HG02623 (cell line): ENCODE measurements at regions not wholly inside any gene's neighbourhood (a gene's known extent, or its start where the extent isn't known, plus 50 kb on each side); places are given as distances from the start of the nearest gene placed in this dataset.

ENCODE experiments used
- ATAC-seq: cut with Tn5 transposase; IDR thresholded peaks from one replicate; pipeline ENCODE4 v1.9.1; 2021; ENCODE audit warnings: moderate library complexity; ENCODE audit not compliant: unreplicated experiment

GRCh38 chr4:45795135-45795534 lies 328.7 kb downstream of the GABRG1 start:
- no peak for ATAC-seq

DNA sequence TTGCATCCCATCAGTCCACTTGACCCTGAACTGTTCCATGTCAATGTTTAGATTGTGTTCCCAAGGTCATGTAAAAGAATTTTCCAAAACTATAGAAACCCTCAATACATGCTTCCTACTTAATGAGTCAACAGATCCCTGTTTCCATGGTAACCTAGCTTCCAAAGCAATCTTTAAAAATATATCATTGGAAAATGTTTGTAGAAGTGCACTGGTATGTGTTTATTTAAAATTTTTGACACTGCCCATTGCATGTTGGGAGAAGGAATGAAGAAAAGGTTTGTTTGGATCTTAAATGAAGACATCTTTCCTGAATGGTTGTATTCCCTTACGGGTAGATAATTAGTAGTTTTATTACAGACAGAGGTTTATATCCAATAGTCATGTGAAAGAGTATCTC lies 345.3 kb downstream of the GABRG1 start:
- no peak for ATAC-seq

DNA sequence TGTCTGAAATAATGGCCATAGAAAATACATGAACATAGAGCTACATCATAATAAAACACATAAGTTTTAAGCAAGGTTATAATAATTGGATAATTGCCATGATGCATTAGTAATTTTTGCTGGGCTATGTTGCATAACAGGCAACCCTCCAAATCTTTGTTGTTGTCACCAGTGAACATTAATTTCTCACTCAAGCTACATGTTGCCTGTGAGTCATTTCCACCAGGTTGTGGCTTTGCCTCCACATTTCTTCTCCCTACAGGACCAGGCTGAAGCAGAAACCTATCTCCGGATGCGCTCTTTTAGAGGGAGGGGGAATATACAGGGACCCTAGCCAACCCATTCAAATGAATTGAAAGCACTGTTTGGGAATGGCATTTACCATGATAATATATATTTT lies 347.7 kb downstream of the GABRG1 start:
- ATAC-seq = no peak

DNA sequence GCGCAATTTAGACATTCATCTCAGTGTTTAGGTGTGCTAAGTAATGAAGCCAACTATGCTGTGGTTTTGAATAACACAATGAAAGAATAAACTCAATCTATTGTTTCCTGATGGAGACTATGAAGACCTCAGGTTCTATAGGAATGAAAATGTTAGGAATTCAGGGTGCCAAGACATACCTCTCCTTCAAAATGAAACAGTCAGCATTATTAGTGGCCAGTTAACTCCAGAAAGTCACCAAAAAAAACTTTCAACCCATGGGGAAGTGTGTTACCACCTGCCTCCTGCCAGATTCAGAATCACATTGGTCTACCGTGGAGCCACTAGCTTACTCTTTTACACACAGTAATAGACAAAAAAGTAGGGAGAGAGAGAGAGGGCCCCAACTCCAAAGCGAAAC lies 352.9 kb downstream of the GABRG1 start:
- ATAC-seq = no peak

GRCh38 chr4:45765521-45765920 lies 358.3 kb downstream of the GABRG1 start:
- ATAC-seq = no peak

- ATAC-seq = no peak
Observed at GRCh38 chr4:45751877-45752530, 371.9 kb downstream of the GABRG1 start.

- ATAC-seq = no peak
Observed at GRCh38 chr4:45750721-45751120, 373.1 kb downstream of the GABRG1 start.

DNA sequence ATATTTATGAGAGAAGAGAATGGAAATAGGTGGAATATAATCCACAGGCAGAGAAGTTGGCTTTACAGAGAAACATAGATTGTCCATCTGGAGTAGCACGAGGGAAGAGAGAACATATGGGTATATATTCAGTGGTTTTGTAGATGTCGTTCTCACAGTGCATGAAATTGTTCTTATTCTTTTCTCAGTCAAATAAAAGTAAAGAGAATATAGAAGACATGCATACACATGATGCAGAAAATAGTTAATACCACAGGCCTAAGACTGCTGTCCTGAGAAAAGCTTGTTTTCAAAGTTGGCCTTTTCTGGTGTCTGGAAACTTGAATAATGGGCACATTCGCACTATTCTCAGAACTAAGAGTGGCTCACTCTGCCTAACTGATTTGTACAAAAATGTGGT lies 378.1 kb downstream of the GABRG1 start:
- ATAC-seq = no peak

DNA sequence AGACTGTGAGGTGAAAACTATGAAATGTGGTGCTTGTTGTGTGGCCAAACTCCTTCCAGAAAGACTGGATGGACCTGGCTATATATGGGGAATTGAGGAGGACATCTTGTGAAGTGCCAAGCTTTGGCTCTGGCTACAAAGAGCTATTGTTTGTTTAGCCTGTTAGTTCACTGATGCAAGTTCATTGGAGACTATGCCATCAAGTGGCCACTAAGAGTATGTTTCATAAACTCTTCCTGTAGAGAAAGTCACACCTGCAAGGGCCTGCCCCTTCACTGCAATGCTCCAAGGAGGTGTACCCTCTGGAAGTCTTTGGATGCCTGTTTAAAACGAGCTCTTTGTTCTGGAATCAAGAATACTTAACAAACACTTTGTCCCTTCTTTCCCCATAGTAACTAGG lies 382.0 kb downstream of the GABRG1 start:
- no peak for ATAC-seq

DNA sequence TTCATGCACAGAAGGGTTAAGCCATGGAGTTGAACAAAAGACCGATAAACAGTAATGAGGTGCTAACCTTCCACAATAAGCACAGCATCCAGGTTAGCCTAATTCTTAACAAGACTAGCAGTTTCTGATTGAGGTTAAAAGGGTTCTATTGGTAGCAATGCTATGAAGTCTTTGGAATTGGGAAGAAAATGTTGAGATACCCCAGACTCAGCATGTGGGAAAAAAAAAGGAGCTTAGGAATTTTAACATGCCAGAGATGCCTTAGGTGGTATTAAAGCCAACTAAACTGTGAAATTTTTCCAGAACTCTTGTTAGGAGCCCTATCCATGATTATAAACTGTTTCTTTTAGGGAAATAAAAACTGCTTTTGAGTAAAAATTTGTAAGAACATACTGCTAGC lies 391.7 kb downstream of the GABRG1 start:
- ATAC-seq = no peak

DNA sequence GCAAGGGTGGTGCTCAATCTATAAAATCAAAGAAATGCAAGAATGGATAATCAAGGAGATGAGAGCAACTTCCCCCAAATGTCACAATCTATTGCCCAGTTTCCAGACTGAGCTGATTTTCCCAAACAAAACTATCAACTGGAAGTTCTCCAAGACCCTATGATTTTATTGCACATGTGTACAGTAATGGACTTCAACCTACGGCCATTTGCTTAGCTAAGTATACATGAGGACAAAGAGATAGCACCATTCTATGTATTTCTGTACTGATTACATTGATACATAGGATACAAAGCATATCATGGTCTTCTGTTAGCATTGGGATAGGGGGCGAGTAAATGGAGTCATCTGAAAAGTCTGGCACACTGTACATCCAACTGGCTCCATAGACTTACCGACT lies 407.8 kb downstream of the GABRG1 start:
- no peak for ATAC-seq

- ATAC-seq = no peak
Observed at GRCh38 chr4:45713996-45714395, 409.9 kb downstream of the GABRG1 start.

DNA sequence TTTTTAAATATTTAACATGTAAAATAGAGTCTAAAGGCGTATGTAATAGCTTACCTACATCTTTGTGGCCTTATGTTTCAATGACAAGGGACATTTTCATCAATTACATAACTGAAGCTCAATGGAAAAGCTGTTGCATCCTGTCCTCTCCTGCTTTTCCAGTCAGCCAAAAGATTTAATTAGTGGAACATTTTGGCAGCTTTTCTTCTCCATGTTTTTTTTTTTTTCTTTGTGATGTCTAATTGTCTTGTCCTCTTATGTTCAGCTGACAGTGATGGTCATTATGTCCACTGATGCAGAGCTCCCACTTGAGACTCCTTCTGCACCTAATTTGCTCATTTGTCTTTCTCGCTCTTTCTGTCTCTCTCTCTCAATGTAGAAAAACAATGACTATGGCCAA lies 422.2 kb downstream of the GABRG1 start:
- ATAC-seq = no peak

DNA sequence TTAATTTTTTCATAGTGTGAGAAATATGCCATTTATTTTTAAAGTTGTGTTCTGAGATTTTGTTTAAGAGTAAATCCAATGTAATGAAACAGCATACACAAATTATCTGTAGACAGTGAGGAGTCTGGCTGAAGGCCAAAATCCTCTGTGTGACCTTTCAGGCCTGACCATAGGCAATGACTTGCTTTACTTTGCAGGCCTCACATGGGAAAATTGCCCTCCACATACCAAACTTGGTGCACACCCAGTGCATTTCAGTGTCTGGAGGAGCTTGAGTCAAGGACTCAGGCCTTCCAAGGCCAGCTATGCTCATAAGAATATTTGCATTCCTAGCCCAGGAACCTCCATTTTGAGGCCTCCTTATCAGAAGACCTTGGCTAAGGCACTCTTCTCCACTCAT lies 430.1 kb downstream of the GABRG1 start:
- no peak for ATAC-seq

- no peak for ATAC-seq
Observed at GRCh38 chr4:45692131-45692735, 431.6 kb downstream of the GABRG1 start.

DNA sequence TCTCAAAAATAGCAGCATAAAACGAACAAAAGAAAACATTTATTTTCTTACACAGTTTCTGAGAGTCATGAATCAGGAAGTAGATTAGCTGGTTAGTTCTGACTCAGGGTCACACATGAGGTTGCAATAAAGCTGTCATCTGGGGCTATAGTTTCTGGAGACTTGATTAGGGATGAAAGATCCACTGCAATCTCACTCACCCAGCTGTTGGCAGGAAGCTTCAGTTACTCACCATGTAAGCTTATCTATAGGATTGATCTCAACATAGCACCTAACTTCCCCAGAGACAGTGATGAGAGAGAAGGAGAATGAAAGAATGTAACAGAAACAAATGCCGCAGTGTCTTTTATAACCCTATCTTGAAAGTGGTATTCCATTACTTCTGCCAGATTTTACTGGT lies 435.5 kb downstream of the GABRG1 start:
- no peak for ATAC-seq

GRCh38 chr4:45679411-45679810 lies 444.4 kb downstream of the GABRG1 start:
- ATAC-seq = no peak

DNA sequence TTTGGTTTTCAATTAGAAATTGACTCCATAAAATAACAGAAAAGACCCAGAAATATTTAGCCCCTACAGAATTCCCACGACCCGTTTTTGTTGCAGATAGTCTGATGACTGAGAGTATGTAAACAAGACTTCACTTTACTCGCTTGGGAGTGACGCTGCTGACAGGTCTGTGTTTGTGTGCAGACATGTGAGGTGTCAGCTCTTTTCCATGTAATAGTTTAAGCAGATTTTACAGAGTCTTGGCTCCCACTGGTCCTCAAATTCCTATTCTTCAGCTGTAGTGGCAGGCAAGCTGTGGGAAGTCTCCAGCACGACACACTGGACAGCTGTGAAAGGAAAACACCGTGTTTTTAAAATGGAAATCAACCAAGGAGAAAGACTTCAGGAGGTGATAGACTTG lies 455.7 kb downstream of the GABRG1 start:
- no peak for ATAC-seq

GRCh38 chr4:45663628-45664081 lies 460.2 kb downstream of the GABRG1 start:
- no peak for ATAC-seq

GRCh38 chr4:45663003-45663402 lies 460.9 kb downstream of the GABRG1 start:
- ATAC-seq = no peak

- ATAC-seq = no peak
Observed at GRCh38 chr4:45661893-45662292, 462.0 kb downstream of the GABRG1 start.

GRCh38 chr4:45650545-45650944 lies 473.3 kb downstream of the GABRG1 start:
- no peak for ATAC-seq

DNA sequence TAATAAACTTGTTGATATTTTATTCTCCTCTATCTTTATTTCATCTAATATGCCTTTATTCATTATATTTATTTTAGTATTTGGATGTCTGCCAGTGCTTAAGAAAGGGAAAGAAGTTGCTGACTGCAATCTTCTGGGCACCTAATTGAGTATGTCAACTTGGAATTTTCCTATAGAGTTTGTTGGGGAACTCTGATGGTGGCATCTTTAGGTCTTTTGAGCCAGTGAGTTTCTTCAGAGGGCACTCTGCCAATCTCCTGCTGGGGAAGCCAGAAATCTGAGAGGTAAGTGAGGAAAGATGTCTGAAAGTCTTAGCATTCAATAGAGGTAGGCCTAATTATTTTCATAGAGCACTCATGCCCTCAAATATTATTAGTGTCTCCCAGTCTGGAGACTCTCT lies 475.0 kb downstream of the GABRG1 start:
- no peak for ATAC-seq
